ENCODE measurements at regions not wholly inside any gene's neighbourhood (a gene's known extent, or its start where the extent isn't known, plus 50 kb on each side); places are given as distances from the start of the nearest gene placed in this dataset.

DNA sequence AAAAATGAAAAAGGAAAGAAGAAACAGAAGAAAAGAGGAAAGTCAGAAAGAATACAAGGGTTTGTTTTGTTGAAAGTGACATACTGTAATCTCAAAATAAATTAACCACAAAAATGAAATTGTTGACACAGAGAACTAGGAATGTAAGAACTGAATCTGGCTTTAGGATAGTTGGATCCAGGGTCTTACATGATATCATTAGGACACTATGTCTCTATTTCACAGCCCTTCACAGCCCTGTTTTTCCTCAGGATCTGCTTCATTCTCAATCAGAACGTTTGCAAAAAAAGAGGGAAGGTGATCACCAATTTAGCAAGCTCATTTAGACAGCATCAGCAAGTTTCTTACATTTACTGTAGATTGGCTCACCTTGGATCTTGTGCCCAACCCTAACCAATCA, 188.5 kb upstream of the NREP start:
- ChIA-PET CTCF (no interaction called here), POLR2A (no interaction called here)
- Histone ChIP-seq H3K27ac (ENCODE audit: low read depth, low read length) (no peak overlapping the region), H3K27me3 (ENCODE audit: control insufficient read depth in 2 of 2, insufficient read depth in 2 of 2, low read length in 2 of 2) (no peaks in the 10 kb centered on the region), H3K36me3 (ENCODE audit: control insufficient read depth in 2 of 3, insufficient read depth in 3 of 3, low read length in 3 of 3) (no peaks in the 10 kb centered on the region), H3K4me1 (ENCODE audit: control insufficient read depth in 2 of 2, insufficient read depth in 2 of 2, low read length in 2 of 2) (no peaks in the 10 kb centered on the region), H3K4me3 (ENCODE audit: low read length) (no peak overlapping the region), H3K9me3 (ENCODE audit: control insufficient read depth in 2 of 3, low read length in 3 of 3) (no peaks in the 10 kb centered on the region)
- peaks cover 0 to 15% (median 0%) of the 10 kb centered on the region in 5 donors for H3K27me3 Mint-ChIP-seq
- H3K27ac Mint-ChIP-seq, result no peak overlapping the region
- no peak for ATAC-seq
- no peaks in the 10 kb centered on the region for H3K36me3 Mint-ChIP-seq
- H3K4me3 Mint-ChIP-seq, result no peak overlapping the region
- DNase-seq, result no peak
- H3K4me1 Mint-ChIP-seq, result no peaks in the 10 kb centered on the region
- peaks cover 0 to 2% (median 0%) of the 10 kb centered on the region in 11 donors for H3K9me3 Mint-ChIP-seq
- intact Hi-C loops (cut with micrococcal nuclease), result no loop called here

GRCh38 chr5:111942661-111943401, 185.8 kb upstream of the NREP start:
- no peak for ATAC-seq
- peaks cover 0 to 2% (median 0%) of the 10 kb centered on the region in 11 donors for H3K9me3 Mint-ChIP-seq
- no peaks in the 10 kb centered on the region for H3K4me1 ChIP-seq (ENCODE audit: control insufficient read depth in 2 of 2, insufficient read depth in 2 of 2, low read length in 2 of 2)
- H3K27ac Mint-ChIP-seq, result no peak overlapping the region
- CTCF ChIA-PET, result no interaction called here
- no peaks in the 10 kb centered on the region for H3K36me3 Mint-ChIP-seq
- peaks cover 0 to 20% (median 0%) of the 10 kb centered on the region in 5 donors for H3K27me3 Mint-ChIP-seq
- H3K36me3 ChIP-seq (ENCODE audit: control insufficient read depth in 2 of 3, insufficient read depth in 3 of 3, low read length in 3 of 3), result no peaks in the 10 kb centered on the region
- no peaks in the 10 kb centered on the region for H3K4me1 Mint-ChIP-seq
- intact Hi-C loops (cut with micrococcal nuclease), result no loop called here
- DNase-seq, result no peak
- H3K27ac ChIP-seq (ENCODE audit: low read depth, low read length), result no peak overlapping the region
- no peaks in the 10 kb centered on the region for H3K9me3 ChIP-seq (ENCODE audit: control insufficient read depth in 2 of 3, low read length in 3 of 3)
- no peaks in the 10 kb centered on the region for H3K27me3 ChIP-seq (ENCODE audit: control insufficient read depth in 2 of 2, insufficient read depth in 2 of 2, low read length in 2 of 2)
- POLR2A ChIA-PET, result no interaction called here
- H3K4me3 ChIP-seq (ENCODE audit: low read length), result no peak overlapping the region
- H3K4me3 Mint-ChIP-seq, result no peak overlapping the region

DNA sequence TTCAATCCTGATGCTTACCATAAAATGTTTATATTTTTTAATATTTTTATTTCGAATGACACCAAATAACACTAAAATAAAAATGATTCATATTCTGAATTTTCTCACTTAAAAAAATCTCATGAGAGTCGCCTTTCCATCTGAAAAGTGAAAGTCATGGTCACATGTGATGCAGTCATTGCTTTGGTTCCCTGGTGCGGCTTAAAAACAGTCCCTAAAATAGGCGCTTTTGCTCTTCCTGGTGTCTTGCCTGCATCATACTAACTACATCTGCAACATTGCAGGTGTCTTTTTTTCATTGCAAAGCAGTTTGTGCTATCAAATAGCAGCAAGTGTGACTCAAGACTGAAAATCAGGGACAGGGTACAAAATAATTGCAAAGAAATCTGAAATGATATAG, 185.2 kb upstream of the NREP start:
- Histone ChIP-seq H3K4me3 (ENCODE audit: low read length) (no peak overlapping the region), H3K4me1 (ENCODE audit: control insufficient read depth in 2 of 2, insufficient read depth in 2 of 2, low read length in 2 of 2) (no peaks in the 10 kb centered on the region), H3K27me3 (ENCODE audit: control insufficient read depth in 2 of 2, insufficient read depth in 2 of 2, low read length in 2 of 2) (no peaks in the 10 kb centered on the region), H3K36me3 (ENCODE audit: control insufficient read depth in 2 of 3, insufficient read depth in 3 of 3, low read length in 3 of 3) (no peaks in the 10 kb centered on the region), H3K27ac (ENCODE audit: low read depth, low read length) (no peak overlapping the region), H3K9me3 (ENCODE audit: control insufficient read depth in 2 of 3, low read length in 3 of 3) (no peaks in the 10 kb centered on the region)
- POLR2A ChIA-PET, result no interaction called here
- Mint-ChIP-seq H3K9me3 (peaks cover 0 to 2% (median 0%) of the 10 kb centered on the region in 11 donors), H3K4me3 (no peak overlapping the region), H3K4me1 (no peaks in the 10 kb centered on the region), H3K27me3 (peaks cover 0 to 24% (median 0%) of the 10 kb centered on the region in 5 donors), H3K27ac (no peak overlapping the region), H3K36me3 (no peaks in the 10 kb centered on the region)
- ATAC-seq (no peak), DNase-seq (no peak)
- intact Hi-C loops (cut with micrococcal nuclease), result no loop called here
- CTCF ChIA-PET, result no interaction called here

- Mint-ChIP-seq H3K27me3 (peaks cover 0 to 10% (median 7%) of the 10 kb centered on the region in 5 donors), H3K4me1 (no peaks in the 10 kb centered on the region), H3K4me3 (no peak overlapping the region), H3K36me3 (no peaks in the 10 kb centered on the region), H3K27ac (no peak overlapping the region), H3K9me3 (peaks cover 0 to 3% (median 0%) of the 10 kb centered on the region in 11 donors)
- ChIA-PET POLR2A (no interaction called here), CTCF (no interaction called here)
- Histone ChIP-seq H3K9me3 (ENCODE audit: control insufficient read depth in 2 of 3, low read length in 3 of 3) (no peaks in the 10 kb centered on the region), H3K27ac (ENCODE audit: low read depth, low read length) (no peak overlapping the region), H3K36me3 (ENCODE audit: control insufficient read depth in 2 of 3, insufficient read depth in 3 of 3, low read length in 3 of 3) (no peaks in the 10 kb centered on the region), H3K4me3 (ENCODE audit: low read length) (no peak overlapping the region), H3K27me3 (ENCODE audit: control insufficient read depth in 2 of 2, insufficient read depth in 2 of 2, low read length in 2 of 2) (no peaks in the 10 kb centered on the region), H3K4me1 (ENCODE audit: control insufficient read depth in 2 of 2, insufficient read depth in 2 of 2, low read length in 2 of 2) (no peaks in the 10 kb centered on the region)
- intact Hi-C loops (cut with micrococcal nuclease), result no loop called here
- DNase-seq, result no peak
- no peak for ATAC-seq
These were observed 180.1 kb upstream of the NREP start for GRCh38 chr5:111937094-111937493.

DNA sequence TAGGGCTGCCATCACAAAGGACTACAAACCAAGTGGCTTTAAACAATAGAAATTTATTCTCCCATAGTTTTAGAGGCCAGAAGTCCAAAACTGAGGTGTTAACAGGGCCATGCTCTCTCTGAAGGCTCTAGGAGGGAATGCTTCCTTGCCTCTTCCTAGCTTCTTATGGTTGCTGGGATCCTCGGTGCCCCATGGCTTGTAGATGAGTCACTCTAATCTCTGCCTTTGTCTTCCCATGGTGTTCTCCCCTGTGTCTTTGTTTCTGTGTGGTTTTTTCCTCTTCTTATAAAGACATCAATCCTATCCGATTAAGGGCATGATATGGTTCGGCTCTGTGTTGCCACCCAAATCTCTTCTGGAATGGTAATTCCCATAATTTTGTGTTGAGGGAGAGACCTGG, 178.8 kb upstream of the NREP start:
- Histone ChIP-seq H3K4me3 (ENCODE audit: low read length) (no peak overlapping the region), H3K27me3 (ENCODE audit: control insufficient read depth in 2 of 2, insufficient read depth in 2 of 2, low read length in 2 of 2) (no peaks in the 10 kb centered on the region), H3K4me1 (ENCODE audit: control insufficient read depth in 2 of 2, insufficient read depth in 2 of 2, low read length in 2 of 2) (no peaks in the 10 kb centered on the region), H3K27ac (ENCODE audit: low read depth, low read length) (no peak overlapping the region), H3K36me3 (ENCODE audit: control insufficient read depth in 2 of 3, insufficient read depth in 3 of 3, low read length in 3 of 3) (no peaks in the 10 kb centered on the region), H3K9me3 (ENCODE audit: control insufficient read depth in 2 of 3, low read length in 3 of 3) (no peaks in the 10 kb centered on the region)
- Mint-ChIP-seq H3K27ac (no peak overlapping the region), H3K27me3 (peaks cover 0 to 10% (median 7%) of the 10 kb centered on the region in 5 donors), H3K36me3 (no peaks in the 10 kb centered on the region), H3K9me3 (peaks cover 0 to 3% (median 0%) of the 10 kb centered on the region in 11 donors), H3K4me1 (no peaks in the 10 kb centered on the region), H3K4me3 (no peak overlapping the region)
- CTCF ChIA-PET, result no interaction called here
- DNase-seq (no peak), ATAC-seq (no peak)
- POLR2A ChIA-PET, result no interaction called here
- intact Hi-C loops (cut with micrococcal nuclease), result no loop called here

DNA sequence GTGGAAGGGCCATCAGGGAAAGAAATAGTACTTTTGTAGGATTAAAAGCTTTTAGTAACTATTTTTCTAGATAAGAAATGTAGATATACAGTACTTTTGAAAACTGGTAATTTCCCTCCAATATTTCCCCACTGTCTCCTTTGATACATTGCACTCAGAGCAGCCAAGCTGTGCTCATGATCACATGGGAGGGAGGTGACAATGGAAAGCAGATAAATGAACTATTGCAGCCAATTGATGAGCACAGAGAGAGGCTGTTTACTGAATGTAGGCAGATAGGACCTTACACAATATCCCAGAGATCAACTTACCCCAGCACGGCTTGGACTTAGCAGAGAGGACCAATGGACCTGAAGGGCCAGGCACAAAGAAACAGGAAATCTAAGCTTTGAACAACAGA, 178.0 kb upstream of the NREP start:
- Mint-ChIP-seq H3K27ac (no peak overlapping the region), H3K4me3 (no peak overlapping the region), H3K27me3 (peaks cover 0 to 10% (median 7%) of the 10 kb centered on the region in 5 donors), H3K36me3 (no peaks in the 10 kb centered on the region), H3K4me1 (no peaks in the 10 kb centered on the region), H3K9me3 (peaks cover 0 to 3% (median 0%) of the 10 kb centered on the region in 11 donors)
- ATAC-seq, result no peak
- ChIA-PET POLR2A (no interaction called here), CTCF (no interaction called here)
- intact Hi-C loops (cut with micrococcal nuclease), result no loop called here
- DNase-seq, result no peak
- Histone ChIP-seq H3K4me3 (ENCODE audit: low read length) (no peak overlapping the region), H3K4me1 (ENCODE audit: control insufficient read depth in 2 of 2, insufficient read depth in 2 of 2, low read length in 2 of 2) (no peaks in the 10 kb centered on the region), H3K27me3 (ENCODE audit: control insufficient read depth in 2 of 2, insufficient read depth in 2 of 2, low read length in 2 of 2) (no peaks in the 10 kb centered on the region), H3K27ac (ENCODE audit: low read depth, low read length) (no peak overlapping the region), H3K9me3 (ENCODE audit: control insufficient read depth in 2 of 3, low read length in 3 of 3) (no peaks in the 10 kb centered on the region), H3K36me3 (ENCODE audit: control insufficient read depth in 2 of 3, insufficient read depth in 3 of 3, low read length in 3 of 3) (no peaks in the 10 kb centered on the region)

DNA sequence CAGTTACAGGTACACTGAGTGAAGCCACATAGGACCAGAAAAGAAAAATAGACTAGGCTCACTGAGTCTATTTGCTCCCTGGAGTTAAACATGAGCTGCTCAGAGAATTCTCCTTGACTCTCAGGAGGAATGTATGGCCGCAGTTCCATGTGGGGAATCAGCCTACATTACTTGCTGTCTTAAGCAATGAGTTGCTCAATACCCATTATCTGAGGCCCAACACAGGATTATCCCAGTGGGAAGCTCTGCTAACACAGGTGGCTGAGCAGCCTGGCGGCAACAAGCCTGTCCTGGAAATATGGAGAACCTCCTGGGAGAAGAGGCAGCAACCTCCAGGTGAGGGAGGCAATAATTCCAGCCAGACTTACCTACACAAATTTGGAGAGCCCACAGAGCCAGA, 177.5 kb upstream of the NREP start:
- no peak for DNase-seq
- H3K27me3 Mint-ChIP-seq, result peaks cover 0 to 10% (median 7%) of the 10 kb centered on the region in 5 donors
- no peaks in the 10 kb centered on the region for H3K4me1 Mint-ChIP-seq
- H3K9me3 Mint-ChIP-seq, result peaks cover 0 to 3% (median 0%) of the 10 kb centered on the region in 11 donors
- Histone ChIP-seq H3K36me3 (ENCODE audit: control insufficient read depth in 2 of 3, insufficient read depth in 3 of 3, low read length in 3 of 3) (no peaks in the 10 kb centered on the region), H3K27me3 (ENCODE audit: control insufficient read depth in 2 of 2, insufficient read depth in 2 of 2, low read length in 2 of 2) (no peaks in the 10 kb centered on the region), H3K27ac (ENCODE audit: low read depth, low read length) (no peak overlapping the region), H3K4me3 (ENCODE audit: low read length) (no peak overlapping the region), H3K9me3 (ENCODE audit: control insufficient read depth in 2 of 3, low read length in 3 of 3) (no peaks in the 10 kb centered on the region), H3K4me1 (ENCODE audit: control insufficient read depth in 2 of 2, insufficient read depth in 2 of 2, low read length in 2 of 2) (no peaks in the 10 kb centered on the region)
- ChIA-PET POLR2A (no interaction called here), CTCF (no interaction called here)
- no peak for ATAC-seq
- intact Hi-C loops (cut with micrococcal nuclease), result no loop called here
- H3K36me3 Mint-ChIP-seq, result no peaks in the 10 kb centered on the region
- no peak overlapping the region for H3K4me3 Mint-ChIP-seq
- no peak overlapping the region for H3K27ac Mint-ChIP-seq

Data from naive thymus-derived CD4-positive, alpha-beta T cell (primary cell).